SK-N-SH (cell line): ENCODE measurements at regions not wholly inside any gene's neighbourhood (a gene's known extent, or its start where the extent isn't known, plus 50 kb on each side); places are given as distances from the start of the nearest gene placed in this dataset.

Experiments
- FOXM1 ChIP-seq: IDR thresholded peaks from 2 replicates; pipeline ENCODE4 v1.4.0; 2012; ENCODE audit warnings: low read depth, mild to moderate bottlenecking
- GATA2 ChIP-seq: sonication (generic); formaldehyde crosslinking; IDR thresholded peaks from 2 replicates; pipeline ENCODE4 v1.5.0; 2020; ENCODE audit warnings: mild to moderate bottlenecking, missing genetic modification reagents
- JUND ChIP-seq: IDR thresholded peaks from 2 replicates; pipeline ENCODE4 v1.4.0; 2012
- MEF2A ChIP-seq: IDR thresholded peaks from 2 replicates; pipeline ENCODE4 v1.4.0; 2012; ENCODE audit warnings: low read depth, borderline replicate concordance
- RCOR1 ChIP-seq: fragments of 150-350 bp; IDR thresholded peaks from 2 replicates; pipeline ENCODE4 v1.6.1; 2017; ENCODE audit warnings: antibody characterized with exemption, low read length
- TEAD4 ChIP-seq: IDR thresholded peaks from 2 replicates; pipeline ENCODE4 v1.4.0; 2012; ENCODE audit warnings: mild to moderate bottlenecking, borderline replicate concordance; ENCODE audit not compliant: insufficient read depth
- YY1 ChIP-seq: IDR thresholded peaks from 2 replicates; pipeline ENCODE4 v1.4.0; 2012; ENCODE audit warnings: low read depth, mild to moderate bottlenecking
- TF ChIP-seq, protein P1 (sequence below): fragments of 200-600 bp; sonication (generic); IDR thresholded peaks from 2 replicates; pipeline ENCODE4 v1.6.1; 2017; ENCODE audit warnings: antibody characterized with exemption, mild to moderate bottlenecking, moderate library complexity
- TF ChIP-seq, protein P2 (sequence below): IDR thresholded peaks from 2 replicates; pipeline ENCODE4 v1.4.0; 2012; ENCODE audit warnings: low read depth
- TF ChIP-seq, protein P3 (sequence below): IDR thresholded peaks from 2 replicates; pipeline ENCODE4 v1.6.1; 2012; ENCODE audit warnings: mild to moderate bottlenecking, low read depth, low read length, moderate library complexity
- TF ChIP-seq, protein P4 (sequence below): fragments of 150-350 bp; IDR thresholded peaks from 2 replicates; pipeline ENCODE4 v1.6.1; 2016; ENCODE audit warnings: mild to moderate bottlenecking, low read depth, low read length

DNA sequence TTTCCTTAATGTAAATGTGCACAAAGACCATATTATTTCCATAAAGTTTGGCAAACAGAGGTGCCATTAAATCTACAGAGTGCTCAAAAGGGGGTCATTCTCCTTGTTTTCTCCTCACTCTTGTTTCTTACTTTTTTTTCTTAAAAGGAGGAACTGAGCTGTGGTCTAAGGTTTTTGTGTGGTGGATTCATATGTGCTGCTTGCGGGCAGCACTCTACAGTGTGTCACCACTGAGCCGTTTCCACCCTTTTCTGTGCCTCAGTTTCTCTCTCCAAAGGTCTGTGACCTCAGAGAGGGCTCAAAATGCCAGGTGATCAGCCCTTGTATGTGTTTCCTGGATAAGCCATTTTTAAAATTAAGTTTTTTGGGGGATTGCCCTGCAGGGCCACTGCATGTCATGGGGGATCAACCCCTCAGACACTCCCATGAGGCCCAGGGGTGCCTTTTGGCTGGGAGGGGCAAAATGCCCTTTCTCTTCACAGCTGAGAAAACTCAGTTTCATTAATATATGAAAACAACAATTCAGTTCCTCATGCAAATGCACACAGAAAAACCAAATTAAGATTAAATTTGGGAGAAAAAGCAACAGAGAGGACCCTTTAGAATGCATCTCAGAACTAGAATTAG, 56.9 kb upstream of the VOPP1 start:
- TF ChIP-seq, protein P1, sequence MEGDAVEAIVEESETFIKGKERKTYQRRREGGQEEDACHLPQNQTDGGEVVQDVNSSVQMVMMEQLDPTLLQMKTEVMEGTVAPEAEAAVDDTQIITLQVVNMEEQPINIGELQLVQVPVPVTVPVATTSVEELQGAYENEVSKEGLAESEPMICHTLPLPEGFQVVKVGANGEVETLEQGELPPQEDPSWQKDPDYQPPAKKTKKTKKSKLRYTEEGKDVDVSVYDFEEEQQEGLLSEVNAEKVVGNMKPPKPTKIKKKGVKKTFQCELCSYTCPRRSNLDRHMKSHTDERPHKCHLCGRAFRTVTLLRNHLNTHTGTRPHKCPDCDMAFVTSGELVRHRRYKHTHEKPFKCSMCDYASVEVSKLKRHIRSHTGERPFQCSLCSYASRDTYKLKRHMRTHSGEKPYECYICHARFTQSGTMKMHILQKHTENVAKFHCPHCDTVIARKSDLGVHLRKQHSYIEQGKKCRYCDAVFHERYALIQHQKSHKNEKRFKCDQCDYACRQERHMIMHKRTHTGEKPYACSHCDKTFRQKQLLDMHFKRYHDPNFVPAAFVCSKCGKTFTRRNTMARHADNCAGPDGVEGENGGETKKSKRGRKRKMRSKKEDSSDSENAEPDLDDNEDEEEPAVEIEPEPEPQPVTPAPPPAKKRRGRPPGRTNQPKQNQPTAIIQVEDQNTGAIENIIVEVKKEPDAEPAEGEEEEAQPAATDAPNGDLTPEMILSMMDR, result no peak
- TF ChIP-seq JUND (no peak), TEAD4 (no peak), RCOR1 (no peak), FOXM1 (no peak), MEF2A (no peak), YY1 (no peak), GATA2 (CRISPR knock-in tag) (no peak)
- TF ChIP-seq, protein P2, sequence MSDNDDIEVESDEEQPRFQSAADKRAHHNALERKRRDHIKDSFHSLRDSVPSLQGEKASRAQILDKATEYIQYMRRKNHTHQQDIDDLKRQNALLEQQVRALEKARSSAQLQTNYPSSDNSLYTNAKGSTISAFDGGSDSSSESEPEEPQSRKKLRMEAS, result no peak
- TF ChIP-seq, protein P3, sequence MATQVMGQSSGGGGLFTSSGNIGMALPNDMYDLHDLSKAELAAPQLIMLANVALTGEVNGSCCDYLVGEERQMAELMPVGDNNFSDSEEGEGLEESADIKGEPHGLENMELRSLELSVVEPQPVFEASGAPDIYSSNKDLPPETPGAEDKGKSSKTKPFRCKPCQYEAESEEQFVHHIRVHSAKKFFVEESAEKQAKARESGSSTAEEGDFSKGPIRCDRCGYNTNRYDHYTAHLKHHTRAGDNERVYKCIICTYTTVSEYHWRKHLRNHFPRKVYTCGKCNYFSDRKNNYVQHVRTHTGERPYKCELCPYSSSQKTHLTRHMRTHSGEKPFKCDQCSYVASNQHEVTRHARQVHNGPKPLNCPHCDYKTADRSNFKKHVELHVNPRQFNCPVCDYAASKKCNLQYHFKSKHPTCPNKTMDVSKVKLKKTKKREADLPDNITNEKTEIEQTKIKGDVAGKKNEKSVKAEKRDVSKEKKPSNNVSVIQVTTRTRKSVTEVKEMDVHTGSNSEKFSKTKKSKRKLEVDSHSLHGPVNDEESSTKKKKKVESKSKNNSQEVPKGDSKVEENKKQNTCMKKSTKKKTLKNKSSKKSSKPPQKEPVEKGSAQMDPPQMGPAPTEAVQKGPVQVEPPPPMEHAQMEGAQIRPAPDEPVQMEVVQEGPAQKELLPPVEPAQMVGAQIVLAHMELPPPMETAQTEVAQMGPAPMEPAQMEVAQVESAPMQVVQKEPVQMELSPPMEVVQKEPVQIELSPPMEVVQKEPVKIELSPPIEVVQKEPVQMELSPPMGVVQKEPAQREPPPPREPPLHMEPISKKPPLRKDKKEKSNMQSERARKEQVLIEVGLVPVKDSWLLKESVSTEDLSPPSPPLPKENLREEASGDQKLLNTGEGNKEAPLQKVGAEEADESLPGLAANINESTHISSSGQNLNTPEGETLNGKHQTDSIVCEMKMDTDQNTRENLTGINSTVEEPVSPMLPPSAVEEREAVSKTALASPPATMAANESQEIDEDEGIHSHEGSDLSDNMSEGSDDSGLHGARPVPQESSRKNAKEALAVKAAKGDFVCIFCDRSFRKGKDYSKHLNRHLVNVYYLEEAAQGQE, result no peak
- TF ChIP-seq, protein P4, sequence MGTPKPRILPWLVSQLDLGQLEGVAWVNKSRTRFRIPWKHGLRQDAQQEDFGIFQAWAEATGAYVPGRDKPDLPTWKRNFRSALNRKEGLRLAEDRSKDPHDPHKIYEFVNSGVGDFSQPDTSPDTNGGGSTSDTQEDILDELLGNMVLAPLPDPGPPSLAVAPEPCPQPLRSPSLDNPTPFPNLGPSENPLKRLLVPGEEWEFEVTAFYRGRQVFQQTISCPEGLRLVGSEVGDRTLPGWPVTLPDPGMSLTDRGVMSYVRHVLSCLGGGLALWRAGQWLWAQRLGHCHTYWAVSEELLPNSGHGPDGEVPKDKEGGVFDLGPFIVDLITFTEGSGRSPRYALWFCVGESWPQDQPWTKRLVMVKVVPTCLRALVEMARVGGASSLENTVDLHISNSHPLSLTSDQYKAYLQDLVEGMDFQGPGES, result no peak
